HL-60 (cell line): ENCODE measurements at regions not wholly inside any gene's neighbourhood (a gene's known extent, or its start where the extent isn't known, plus 50 kb on each side); places are given as distances from the start of the nearest gene placed in this dataset.

Source experiments
- CTCF ChIP-seq: IDR thresholded peaks from one replicate; pipeline ENCODE4 v1.5.1; 2011; ENCODE audit warnings: low read length, control low read depth, inconsistent platforms; ENCODE audit not compliant: insufficient read depth
- POLR2AphosphoS5 ChIP-seq: IDR thresholded peaks from 2 replicates; pipeline ENCODE4 v1.6.1; 2012; ENCODE audit warnings: low read depth

- TF ChIP-seq CTCF (no peak), POLR2AphosphoS5 (no peak)
Measured at GRCh38 chr2:16361261-16361995, 304.2 kb downstream of the CYRIA start.
